HG03521 (cell line): ENCODE measurements at regions not wholly inside any gene's neighbourhood (a gene's known extent, or its start where the extent isn't known, plus 50 kb on each side); places are given as distances from the start of the nearest gene placed in this dataset.
"Not testable (repeated sequence)": the region's sequence is repeated elsewhere in the genome, so short reads cannot be mapped to it uniquely, and the experiment has no call there.

Experiments used
- ATAC-seq: cut with Tn5 transposase; IDR thresholded peaks from one replicate; pipeline ENCODE4 v1.9.1; 2021; ENCODE audit warnings: mild to moderate bottlenecking, moderate library complexity; ENCODE audit not compliant: unreplicated experiment

GRCh38 chr6:91288741-91289140 lies 701.9 kb upstream of the MAP3K7 start:
- ATAC-seq, result no peak

GRCh38 chr6:91281901-91282300 lies 695.0 kb upstream of the MAP3K7 start:
- ATAC-seq, result no peak

- no peak for ATAC-seq
Observed at GRCh38 chr6:91280494-91280830, 693.6 kb upstream of the MAP3K7 start.

- no peak for ATAC-seq
Observed at GRCh38 chr6:91279740-91280493, 693.0 kb upstream of the MAP3K7 start.

GRCh38 chr6:91278416-91278815 lies 691.5 kb upstream of the MAP3K7 start:
- no peak for ATAC-seq

GRCh38 chr6:91276315-91276714 lies 689.4 kb upstream of the MAP3K7 start:
- no peak for ATAC-seq

GRCh38 chr6:91273729-91274128 lies 686.9 kb upstream of the MAP3K7 start:
- no peak for ATAC-seq

- no peak for ATAC-seq
Observed at GRCh38 chr6:91271807-91272206, 684.9 kb upstream of the MAP3K7 start.

GRCh38 chr6:91268941-91269340 lies 682.1 kb upstream of the MAP3K7 start:
- ATAC-seq, result no peak

GRCh38 chr6:91267246-91267645 lies 680.4 kb upstream of the MAP3K7 start:
- ATAC-seq, result no peak

GRCh38 chr6:91266156-91266555 lies 679.3 kb upstream of the MAP3K7 start:
- no peak for ATAC-seq

GRCh38 chr6:91243436-91243835 lies 656.6 kb upstream of the MAP3K7 start:
- no peak for ATAC-seq

GRCh38 chr6:91242614-91242949 lies 655.7 kb upstream of the MAP3K7 start:
- no peak for ATAC-seq

- ATAC-seq, result no peak
Observed at GRCh38 chr6:91241946-91242613, 655.2 kb upstream of the MAP3K7 start.

- no peak for ATAC-seq
Observed at GRCh38 chr6:91240878-91241603, 654.2 kb upstream of the MAP3K7 start.

GRCh38 chr6:91221072-91221720 lies 634.3 kb upstream of the MAP3K7 start:
- no peak for ATAC-seq

- no peak for ATAC-seq
Observed at GRCh38 chr6:91213229-91213901, 626.5 kb upstream of the MAP3K7 start.

GRCh38 chr6:91198588-91199255 lies 611.9 kb upstream of the MAP3K7 start:
- no peak for ATAC-seq

GRCh38 chr6:91196729-91197128 lies 609.9 kb upstream of the MAP3K7 start:
- no peak for ATAC-seq

- no peak for ATAC-seq
Observed at GRCh38 chr6:91193446-91193845, 606.6 kb upstream of the MAP3K7 start.

GRCh38 chr6:91190041-91190440 lies 603.2 kb upstream of the MAP3K7 start:
- not testable (repeated sequence) for ATAC-seq
